GM18519 (cell line): ENCODE measurements at regions not wholly inside any gene's neighbourhood (a gene's known extent, or its start where the extent isn't known, plus 50 kb on each side); places are given as distances from the start of the nearest gene placed in this dataset.
"Not testable (repeated sequence)": the region's sequence is repeated elsewhere in the genome, so short reads cannot be mapped to it uniquely, and the experiment has no call there.

ENCODE experiments used
- ATAC-seq: cut with Tn5 transposase; IDR thresholded peaks from one replicate; pipeline ENCODE4 v1.9.1; 2021; ENCODE audit warnings: mild to moderate bottlenecking, moderate library complexity; ENCODE audit not compliant: unreplicated experiment, low FRiP score

- no peak for ATAC-seq
Measured at GRCh38 chr18:71036783-71037182, 747.9 kb downstream of the SOCS6 start.

DNA sequence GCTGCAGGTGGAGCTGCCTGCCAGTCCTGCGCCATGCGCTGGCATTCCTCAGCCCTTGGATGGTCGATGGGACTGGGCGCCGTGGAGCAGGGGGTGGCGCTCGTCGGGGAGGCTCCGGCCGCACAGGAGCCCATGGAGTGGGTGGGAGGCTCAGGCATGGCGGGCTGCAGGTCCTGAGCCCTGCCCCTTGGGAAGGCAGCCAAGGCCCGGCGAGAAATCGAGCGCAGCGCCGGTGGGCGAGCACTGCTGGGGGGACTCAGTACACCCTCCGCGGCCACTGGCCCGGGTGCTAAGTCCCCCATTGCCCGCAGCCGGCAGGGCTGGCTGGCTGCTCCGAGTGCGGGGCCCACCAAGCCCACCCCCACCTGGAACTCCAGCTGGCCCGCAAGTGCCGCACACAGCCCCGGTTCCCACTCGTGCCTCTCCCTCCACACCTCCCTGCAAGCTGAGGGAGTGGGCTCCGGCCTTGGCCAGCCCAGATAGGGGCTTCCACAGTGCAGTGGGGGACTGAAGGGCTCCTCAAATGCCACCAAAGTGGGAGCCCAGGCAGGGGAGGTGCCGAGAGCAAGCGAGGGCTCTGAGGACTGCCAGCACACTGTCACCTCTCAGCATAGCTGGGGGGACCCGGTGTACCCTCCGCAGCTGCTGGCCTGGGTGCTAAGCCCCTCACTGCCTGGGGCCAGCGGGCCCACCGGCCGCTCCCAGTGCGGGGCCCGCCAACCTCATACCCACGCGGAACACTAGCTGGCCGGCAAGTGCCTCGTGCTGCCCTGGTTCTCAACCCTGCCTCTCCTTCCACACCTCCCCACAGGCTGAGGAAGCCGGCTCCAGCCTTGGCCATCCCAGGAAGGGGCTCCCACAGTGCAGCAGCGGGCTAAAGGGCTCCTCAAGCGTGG is 742.7 kb downstream of the SOCS6 start:
- not testable (repeated sequence) for ATAC-seq

DNA sequence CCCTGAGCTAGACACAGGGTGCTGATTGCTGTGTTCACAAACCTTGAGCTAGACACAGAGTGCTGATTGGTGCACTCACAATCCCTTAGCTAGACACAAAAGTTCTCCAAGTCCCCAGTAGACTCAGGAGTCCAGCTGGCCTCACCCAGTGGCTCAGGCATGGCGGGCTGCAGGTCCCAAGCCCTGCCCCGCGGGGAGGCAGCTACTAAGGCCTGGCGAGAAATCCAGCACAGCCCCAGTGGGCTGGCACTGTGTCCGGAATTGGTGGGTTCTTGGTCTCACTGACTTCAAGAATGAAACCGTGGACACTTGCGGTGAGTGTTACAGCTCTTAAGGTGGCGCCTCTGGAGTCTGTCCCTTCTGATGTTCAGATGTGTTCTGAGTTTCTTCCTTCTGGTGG is 741.2 kb downstream of the SOCS6 start:
- ATAC-seq: not testable (repeated sequence)

GRCh38 chr18:71028285-71028762 is 739.5 kb downstream of the SOCS6 start:
- no peak for ATAC-seq

DNA sequence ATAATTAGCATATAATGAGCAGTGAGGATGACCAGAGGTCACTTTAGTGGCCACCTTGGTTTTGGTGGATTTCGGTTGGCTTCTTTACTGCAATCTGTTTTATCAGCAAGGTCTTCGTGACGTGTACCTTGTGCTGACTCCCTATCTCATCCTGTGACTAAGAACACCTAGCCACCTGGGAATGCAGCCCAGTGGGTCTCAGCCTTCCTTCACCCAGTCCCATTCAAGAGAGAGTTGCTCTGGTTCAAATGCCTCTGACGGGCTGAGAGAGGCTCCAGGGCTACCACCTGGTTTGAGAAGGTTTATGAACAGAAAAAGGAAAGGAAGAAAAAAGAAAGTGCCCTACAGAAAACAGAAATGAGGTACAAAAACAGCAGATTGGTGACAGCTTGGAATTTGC is 738.7 kb downstream of the SOCS6 start:
- no peak for ATAC-seq

DNA sequence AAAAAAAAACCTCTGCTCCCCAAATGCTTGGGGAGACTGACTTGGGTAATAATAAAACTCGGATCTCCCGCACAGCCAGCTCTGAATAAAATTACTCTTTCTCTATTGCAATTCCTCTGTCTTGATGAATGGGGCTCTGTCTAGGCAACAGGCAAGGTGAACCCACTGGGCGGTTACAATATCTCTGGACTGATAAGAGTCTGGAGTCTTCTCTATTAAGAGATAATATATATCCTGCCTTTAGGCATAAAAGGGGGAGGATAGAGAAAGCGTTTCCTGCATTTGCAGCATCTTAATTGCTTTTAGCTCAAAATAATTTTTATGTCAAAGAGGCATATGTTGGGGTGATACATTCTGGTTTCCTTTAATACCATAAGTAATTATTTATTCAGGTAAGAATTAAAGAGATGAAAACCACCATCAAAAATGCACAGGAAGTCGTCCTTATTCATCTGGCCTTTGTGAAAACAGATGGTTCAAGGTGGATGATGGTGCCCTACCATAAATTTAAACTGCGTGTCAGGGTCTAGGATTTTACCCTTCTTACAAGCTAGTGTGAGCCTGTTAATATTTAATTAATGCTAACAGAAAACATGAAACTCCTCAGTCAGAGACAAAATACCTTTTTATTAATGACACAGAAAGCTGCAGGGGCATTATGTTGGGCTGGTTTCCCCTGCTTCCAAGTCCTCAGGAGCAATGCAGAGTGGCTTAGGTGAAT is 736.8 kb downstream of the SOCS6 start:
- ATAC-seq: no peak

GRCh38 chr18:71022389-71022788 is 733.5 kb downstream of the SOCS6 start:
- ATAC-seq: no peak

GRCh38 chr18:71021030-71021362 is 732.2 kb downstream of the SOCS6 start:
- no peak for ATAC-seq

DNA sequence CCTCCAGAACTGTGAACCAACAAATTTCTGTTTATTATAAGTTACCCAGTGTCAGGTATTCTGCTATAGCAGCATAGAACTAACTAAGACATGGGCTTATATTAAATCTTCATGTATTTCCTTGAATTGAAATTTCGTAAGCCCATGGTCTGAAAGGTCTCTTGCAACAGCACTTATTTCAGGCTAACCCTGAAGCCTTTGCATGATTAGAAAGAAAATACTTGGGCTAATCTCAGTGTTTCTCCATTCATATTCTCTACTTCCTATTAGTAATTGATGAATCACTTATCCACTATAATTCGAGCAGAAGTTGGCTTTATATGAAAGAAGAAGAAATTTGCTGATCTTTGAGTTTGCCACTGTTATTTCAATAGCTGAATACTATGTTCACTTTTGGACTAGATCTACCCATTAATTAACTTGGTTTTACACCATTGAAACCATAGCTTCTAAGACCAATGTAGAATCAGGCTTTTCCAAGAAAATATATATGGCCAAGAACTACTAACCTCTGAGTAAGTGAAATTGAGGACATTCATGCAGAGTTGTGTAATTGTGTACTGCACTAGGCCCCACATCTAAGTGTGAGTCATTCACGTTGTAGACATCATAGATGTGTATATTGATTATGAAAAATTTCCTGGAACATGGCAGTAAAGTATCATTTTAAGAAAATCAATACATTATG is 731.6 kb downstream of the SOCS6 start:
- ATAC-seq: no peak

- ATAC-seq: no peak
Measured at GRCh38 chr18:71018816-71019215, 730.0 kb downstream of the SOCS6 start.

DNA sequence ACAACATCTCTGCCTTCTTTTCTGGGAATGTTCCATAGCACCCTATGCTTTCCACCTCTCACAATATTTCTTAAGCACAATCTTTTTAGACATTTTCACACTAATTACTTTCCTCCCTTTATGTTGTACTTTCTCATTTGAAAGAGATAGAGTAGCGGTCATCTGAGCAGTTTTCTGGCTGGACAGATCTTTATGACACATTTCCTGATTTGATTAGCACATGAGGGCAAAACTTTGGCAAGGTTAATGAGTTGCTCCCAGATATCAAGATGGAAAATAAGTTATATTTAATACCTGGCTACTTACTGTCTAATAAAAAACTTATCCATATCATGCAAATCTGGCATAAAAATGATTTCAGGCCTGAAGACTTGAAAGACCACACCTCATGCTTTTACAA is 723.9 kb downstream of the SOCS6 start:
- no peak for ATAC-seq

DNA sequence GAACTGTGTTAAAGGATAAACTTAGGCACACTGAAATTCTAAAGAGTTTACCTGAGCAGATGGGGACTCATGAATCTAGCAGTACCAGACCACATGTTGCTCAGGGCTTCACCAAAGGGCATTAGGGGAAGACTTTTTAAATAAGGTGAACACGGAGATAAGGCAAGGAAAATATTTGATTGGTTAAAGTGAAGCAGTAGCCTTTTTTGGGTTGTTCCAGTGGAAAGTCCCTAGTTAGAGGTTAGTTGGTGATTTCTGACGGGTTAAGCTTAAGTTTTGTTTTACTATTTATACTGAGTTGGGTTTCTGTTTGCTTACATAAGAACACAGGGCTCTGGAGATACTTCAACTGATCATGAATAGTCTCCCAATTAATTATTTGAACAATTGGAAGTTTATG is 722.5 kb downstream of the SOCS6 start:
- ATAC-seq: peak; percentile 64

GRCh38 chr18:71008257-71008656 is 719.4 kb downstream of the SOCS6 start:
- ATAC-seq: no peak

- ATAC-seq: no peak
Measured at GRCh38 chr18:71001597-71001996, 712.8 kb downstream of the SOCS6 start.

DNA sequence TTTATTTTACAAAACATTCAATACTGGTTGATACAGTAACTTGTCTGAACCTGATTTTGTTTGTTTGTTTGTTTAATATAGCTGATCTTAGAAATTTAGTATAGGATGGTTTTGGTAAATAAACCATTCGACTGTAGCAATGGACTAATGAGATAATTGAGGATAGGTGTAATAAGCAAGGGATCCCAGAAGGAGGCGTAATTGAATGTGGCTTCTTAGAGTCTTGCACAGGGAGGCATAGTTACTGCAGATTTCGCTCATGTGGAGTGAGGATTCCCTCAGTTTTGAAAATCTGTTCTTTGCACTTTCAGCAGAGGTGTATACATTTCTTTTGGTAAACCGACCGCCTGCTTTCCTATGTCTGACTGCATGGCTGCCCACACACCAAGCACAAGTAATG is 709.6 kb downstream of the SOCS6 start:
- no peak for ATAC-seq

GRCh38 chr18:70994116-70994515 is 705.3 kb downstream of the SOCS6 start:
- no peak for ATAC-seq

GRCh38 chr18:70991577-70991976 is 702.7 kb downstream of the SOCS6 start:
- ATAC-seq: no peak

DNA sequence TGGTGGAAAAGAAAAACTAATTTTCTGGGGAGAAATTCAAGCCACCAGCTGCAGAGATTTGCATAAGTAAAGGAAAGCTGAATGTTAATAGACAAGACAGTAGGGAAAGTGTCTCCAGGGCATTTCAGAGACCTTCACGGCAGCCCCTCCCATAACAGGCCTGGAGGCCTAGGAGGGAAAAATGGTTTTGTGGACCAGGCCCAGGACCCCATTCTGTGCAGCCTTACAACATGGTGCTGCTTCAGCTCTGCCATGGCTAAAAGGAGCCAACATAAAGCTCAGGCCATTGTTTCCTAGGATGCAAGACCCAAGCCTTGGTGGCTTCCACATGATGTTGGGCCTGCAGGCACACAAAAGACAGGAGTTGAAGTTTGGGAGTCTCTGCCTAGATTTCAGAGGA is 697.1 kb downstream of the SOCS6 start:
- ATAC-seq: no peak

- ATAC-seq: no peak
Measured at GRCh38 chr18:70982292-70982691, 693.4 kb downstream of the SOCS6 start.

DNA sequence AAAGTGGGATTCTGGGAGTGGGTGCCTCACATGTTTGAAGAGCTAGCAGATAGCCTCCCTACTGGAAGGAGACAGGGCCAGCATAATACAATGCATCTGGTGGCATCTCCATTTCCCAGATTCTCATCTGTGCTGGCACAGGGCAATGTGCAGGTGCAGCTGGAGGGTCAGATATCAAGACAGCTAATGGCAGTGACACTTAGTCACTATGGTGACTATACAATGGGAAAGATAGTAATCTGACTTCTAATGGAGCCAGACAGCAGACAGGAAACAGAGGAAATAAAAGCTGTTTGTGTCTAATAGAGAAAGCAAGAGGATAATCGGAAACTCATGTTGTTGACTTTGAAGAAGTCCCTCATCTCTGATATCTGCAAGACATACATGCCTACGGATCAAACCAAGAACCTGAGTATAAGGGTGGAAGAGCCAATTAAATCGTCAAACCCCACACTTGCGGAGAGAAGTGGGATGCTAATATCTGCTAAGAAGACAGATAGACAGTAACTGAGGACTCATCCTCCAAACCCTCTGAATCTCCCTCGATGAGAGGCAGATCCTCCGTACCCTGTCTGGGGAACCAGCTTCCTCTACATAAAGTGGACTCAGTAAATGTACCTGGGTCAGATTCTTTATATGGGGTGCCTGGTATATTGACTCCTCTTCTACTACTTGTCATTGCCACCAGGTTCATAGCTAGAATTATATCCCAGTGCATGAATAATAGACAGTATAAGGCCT is 692.7 kb downstream of the SOCS6 start:
- no peak for ATAC-seq

GRCh38 chr18:70973626-70974025 is 684.8 kb downstream of the SOCS6 start:
- ATAC-seq: no peak
